Cerebellar nuclear complex (tissue), 1 donor: ENCODE measurements at regions not wholly inside any gene's neighbourhood (a gene's known extent, or its start where the extent isn't known, plus 50 kb on each side); places are given as distances from the start of the nearest gene placed in this dataset.
"Not testable (repeated sequence)": the region's sequence is repeated elsewhere in the genome, so short reads cannot be mapped to it uniquely, and the experiment has no call there.

ENCODE experiments used
- DNase-seq, 2 experiments: peaks; one replicate each; lab custom pipeline; 2025; lab: John Stamatoyannopoulos, UW

- DNase-seq: no peak
Measured at GRCh38 chr1:87398641-87399040, 70.0 kb downstream of the LMO4 start.

- DNase-seq: no peak
Measured at GRCh38 chr1:87399264-87399663, 70.6 kb downstream of the LMO4 start.

GRCh38 chr1:87399701-87400100 is 71.0 kb downstream of the LMO4 start:
- DNase-seq: no peak

- no peak for DNase-seq
Measured at GRCh38 chr1:87400813-87401212, 72.1 kb downstream of the LMO4 start.

- no peak for DNase-seq
Measured at GRCh38 chr1:87402241-87403002, 73.7 kb downstream of the LMO4 start.

- DNase-seq: no peak
Measured at GRCh38 chr1:87403061-87403820, 74.6 kb downstream of the LMO4 start.

- no peak for DNase-seq
Measured at GRCh38 chr1:87404296-87404695, 75.6 kb downstream of the LMO4 start.

- no peak for DNase-seq
Measured at GRCh38 chr1:87408665-87409248, 80.1 kb downstream of the LMO4 start.

GRCh38 chr1:87410776-87411480 is 82.2 kb downstream of the LMO4 start:
- no peak for DNase-seq

- not testable (repeated sequence) for DNase-seq
Measured at GRCh38 chr1:87413846-87414245, 85.2 kb downstream of the LMO4 start.

GRCh38 chr1:87418048-87418447 is 89.4 kb downstream of the LMO4 start:
- DNase-seq: no peak

GRCh38 chr1:87421809-87422208 is 93.1 kb downstream of the LMO4 start:
- no peak for DNase-seq

GRCh38 chr1:87424541-87424940 is 95.9 kb downstream of the LMO4 start:
- no peak for DNase-seq

- DNase-seq: peak in 1 of 2 experiments; percentile 38
Measured at GRCh38 chr1:87426463-87427249, 98.0 kb downstream of the LMO4 start.

GRCh38 chr1:87428367-87428766 is 99.7 kb downstream of the LMO4 start:
- DNase-seq: no peak

- DNase-seq: no peak
Measured at GRCh38 chr1:87428883-87429282, 100.2 kb downstream of the LMO4 start.

- DNase-seq: no peak
Measured at GRCh38 chr1:87432685-87433084, 104.0 kb downstream of the LMO4 start.

GRCh38 chr1:87433101-87433500 is 104.4 kb downstream of the LMO4 start:
- DNase-seq: not testable (repeated sequence)

- DNase-seq: no peak
Measured at GRCh38 chr1:87435484-87435883, 106.8 kb downstream of the LMO4 start.

GRCh38 chr1:87436115-87436514 is 107.4 kb downstream of the LMO4 start:
- not testable (repeated sequence) for DNase-seq

GRCh38 chr1:87436534-87436933 is 107.9 kb downstream of the LMO4 start:
- DNase-seq: no peak
